HG02885 (cell line): ENCODE measurements at regions not wholly inside any gene's neighbourhood (a gene's known extent, or its start where the extent isn't known, plus 50 kb on each side); places are given as distances from the start of the nearest gene placed in this dataset.

Experiments
- ATAC-seq: cut with Tn5 transposase; IDR thresholded peaks from one replicate; pipeline ENCODE4 v1.9.1; 2021; ENCODE audit warnings: mild to moderate bottlenecking; ENCODE audit not compliant: unreplicated experiment, poor library complexity

GRCh38 chr17:15112846-15113617 is 152.1 kb downstream of the PMP22 start:
- no peak for ATAC-seq

- ATAC-seq, result no peak
Observed at GRCh38 chr17:15109608-15110007, 155.5 kb downstream of the PMP22 start.

- ATAC-seq, result no peak
Observed at GRCh38 chr17:15108992-15109391, 156.1 kb downstream of the PMP22 start.

- ATAC-seq, result no peak
Observed at GRCh38 chr17:15106540-15106939, 158.6 kb downstream of the PMP22 start.

GRCh38 chr17:15103785-15104184 is 161.3 kb downstream of the PMP22 start:
- ATAC-seq, result no peak

- no peak for ATAC-seq
Observed at GRCh38 chr17:15101175-15101574, 164.0 kb downstream of the PMP22 start.

- ATAC-seq, result no peak
Observed at GRCh38 chr17:15096511-15096910, 168.6 kb downstream of the PMP22 start.

- ATAC-seq, result no peak
Observed at GRCh38 chr17:15095935-15096334, 169.2 kb downstream of the PMP22 start.

- ATAC-seq, result no peak
Observed at GRCh38 chr17:15092762-15093161, 172.4 kb downstream of the PMP22 start.

- no peak for ATAC-seq
Observed at GRCh38 chr17:15092261-15092660, 172.9 kb downstream of the PMP22 start.

GRCh38 chr17:15091825-15092224 is 173.3 kb downstream of the PMP22 start:
- ATAC-seq, result no peak

- ATAC-seq, result no peak
Observed at GRCh38 chr17:15090533-15090932, 174.6 kb downstream of the PMP22 start.

- no peak for ATAC-seq
Observed at GRCh38 chr17:15087946-15088345, 177.2 kb downstream of the PMP22 start.

GRCh38 chr17:15086776-15087295 is 178.3 kb downstream of the PMP22 start:
- ATAC-seq, result no peak

GRCh38 chr17:15085890-15086677 is 179.0 kb downstream of the PMP22 start:
- no peak for ATAC-seq

GRCh38 chr17:15083225-15083624 is 181.9 kb downstream of the PMP22 start:
- ATAC-seq, result no peak

GRCh38 chr17:15081008-15081407 is 184.1 kb downstream of the PMP22 start:
- no peak for ATAC-seq

- no peak for ATAC-seq
Observed at GRCh38 chr17:15078570-15078969, 186.6 kb downstream of the PMP22 start.

GRCh38 chr17:15076991-15077663 is 188.0 kb downstream of the PMP22 start:
- ATAC-seq, result no peak

GRCh38 chr17:15051933-15052332 is 213.2 kb downstream of the PMP22 start:
- ATAC-seq, result no peak

GRCh38 chr17:15049795-15050160 is 215.3 kb downstream of the PMP22 start:
- ATAC-seq, result no peak
